RWPE2 (cell line): ENCODE measurements at regions not wholly inside any gene's neighbourhood (a gene's known extent, or its start where the extent isn't known, plus 50 kb on each side); places are given as distances from the start of the nearest gene placed in this dataset.

Source experiments
- ATAC-seq: fragments of 200-7000 bp; cut with Tn5 transposase; 3 replicates; pipeline ENCODE4 v1.9.1; 2021; ENCODE audit warnings: low read depth
- DNase-seq: peaks from one replicate; pipeline ENCODE4 v3.0.0-alpha.2; 2020; ENCODE audit warnings: low spot score
- H3K27ac ChIP-seq: fragments of 450-650 bp; 2 replicates; pipeline ENCODE4 v1.5.1; 2017; ENCODE audit warnings: mild to moderate bottlenecking; ENCODE audit not compliant: poor library complexity, severe bottlenecking
- H3K27me3 ChIP-seq: fragments of 250-450 bp; sonication (Bioruptor Pico); 2 replicates; pipeline ENCODE4 v1.5.1; 2021; ENCODE audit warnings: mild to moderate bottlenecking, moderate library complexity; ENCODE audit not compliant: insufficient read depth, poor library complexity, severe bottlenecking
- H3K36me3 ChIP-seq: fragments of 250-450 bp; sonication (Bioruptor Pico); 2 replicates; pipeline ENCODE4 v1.5.1; 2020; ENCODE audit warnings: low read depth, mild to moderate bottlenecking, moderate library complexity
- H3K4me1 ChIP-seq: fragments of 250-450 bp; sonication (Bioruptor Pico); 2 replicates; pipeline ENCODE4 v1.5.1; 2021; ENCODE audit warnings: mild to moderate bottlenecking, moderate library complexity; ENCODE audit not compliant: insufficient read depth, poor library complexity, severe bottlenecking
- H3K4me3 ChIP-seq: fragments of 250-450 bp; sonication (Bioruptor Pico); 2 replicates; pipeline ENCODE4 v1.5.1; 2021; ENCODE audit warnings: mild to moderate bottlenecking, moderate library complexity; ENCODE audit not compliant: severe bottlenecking
- H3K9me3 ChIP-seq: fragments of 250-450 bp; sonication (Bioruptor Pico); 2 replicates; pipeline ENCODE4 v1.5.1; 2021; ENCODE audit warnings: mild to moderate bottlenecking, moderate library complexity; ENCODE audit not compliant: severe bottlenecking
- TF ChIP-seq, protein P1 (sequence below): fragments of 450-650 bp; IDR thresholded peaks from one replicate; pipeline ENCODE4 v1.5.1; 2017; ENCODE audit warnings: mild to moderate bottlenecking, moderate library complexity; ENCODE audit not compliant: poor library complexity, severe bottlenecking

DNA sequence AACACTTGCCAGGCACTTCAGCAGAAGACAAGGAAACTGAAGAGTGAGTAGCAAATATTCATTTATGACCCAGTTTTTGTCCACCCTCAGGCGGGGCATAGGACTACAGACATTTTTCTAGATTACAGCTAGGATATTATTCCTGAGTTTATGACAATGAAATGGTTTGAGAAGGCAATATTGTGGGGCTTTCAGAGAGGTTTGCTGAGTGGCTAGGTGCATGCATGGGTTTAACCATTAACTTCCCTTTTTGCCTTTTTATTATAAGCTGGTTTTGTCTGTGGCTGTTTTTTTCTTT is 104.0 kb upstream of the BCAT1 start:
- Histone ChIP-seq H3K27ac (no peak overlapping the region), H3K9me3 (no peaks in the 10 kb centered on the region), H3K36me3 (no peaks in the 10 kb centered on the region), H3K4me1 (peaks cover 28% of the 10 kb centered on the region), H3K27me3 (no peaks in the 10 kb centered on the region), H3K4me3 (no peak overlapping the region)
- DNase-seq (no peak), ATAC-seq (no peak)
- TF ChIP-seq, protein P1, sequence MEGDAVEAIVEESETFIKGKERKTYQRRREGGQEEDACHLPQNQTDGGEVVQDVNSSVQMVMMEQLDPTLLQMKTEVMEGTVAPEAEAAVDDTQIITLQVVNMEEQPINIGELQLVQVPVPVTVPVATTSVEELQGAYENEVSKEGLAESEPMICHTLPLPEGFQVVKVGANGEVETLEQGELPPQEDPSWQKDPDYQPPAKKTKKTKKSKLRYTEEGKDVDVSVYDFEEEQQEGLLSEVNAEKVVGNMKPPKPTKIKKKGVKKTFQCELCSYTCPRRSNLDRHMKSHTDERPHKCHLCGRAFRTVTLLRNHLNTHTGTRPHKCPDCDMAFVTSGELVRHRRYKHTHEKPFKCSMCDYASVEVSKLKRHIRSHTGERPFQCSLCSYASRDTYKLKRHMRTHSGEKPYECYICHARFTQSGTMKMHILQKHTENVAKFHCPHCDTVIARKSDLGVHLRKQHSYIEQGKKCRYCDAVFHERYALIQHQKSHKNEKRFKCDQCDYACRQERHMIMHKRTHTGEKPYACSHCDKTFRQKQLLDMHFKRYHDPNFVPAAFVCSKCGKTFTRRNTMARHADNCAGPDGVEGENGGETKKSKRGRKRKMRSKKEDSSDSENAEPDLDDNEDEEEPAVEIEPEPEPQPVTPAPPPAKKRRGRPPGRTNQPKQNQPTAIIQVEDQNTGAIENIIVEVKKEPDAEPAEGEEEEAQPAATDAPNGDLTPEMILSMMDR = no peak

DNA sequence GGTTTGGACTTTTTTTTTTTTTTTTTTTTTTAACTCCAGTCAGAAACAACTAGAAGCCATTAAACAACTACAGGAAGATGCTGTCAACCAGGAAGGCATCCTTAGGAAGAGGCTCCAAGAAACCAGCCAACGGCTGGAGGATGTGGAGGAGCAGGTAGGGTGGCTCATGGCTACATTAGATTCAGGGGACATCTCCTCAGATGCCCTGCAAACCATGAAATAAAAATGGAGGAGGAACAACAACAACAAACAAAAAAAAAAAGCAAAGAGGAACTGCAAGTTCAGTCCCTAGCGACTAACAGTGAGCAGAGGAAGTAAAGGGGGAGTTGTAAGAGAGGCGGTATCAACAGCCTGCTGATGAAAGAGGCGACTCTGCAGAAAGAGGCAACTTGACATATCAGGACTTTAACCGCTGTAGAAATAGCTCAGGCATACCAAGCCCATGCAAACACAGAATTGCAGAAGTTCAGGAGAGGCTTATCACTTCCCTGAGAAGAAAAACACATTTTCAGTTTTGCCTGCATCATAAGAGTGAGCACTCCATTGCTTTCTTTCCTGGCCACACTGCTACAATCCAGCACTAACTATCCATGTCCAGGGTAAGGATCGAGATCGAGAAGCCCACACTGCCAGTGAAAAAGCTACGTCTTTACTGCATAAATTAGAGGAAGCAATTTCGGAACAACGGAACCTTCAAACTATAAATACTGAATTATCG is 103.5 kb upstream of the BCAT1 start:
- ATAC-seq (no peak), DNase-seq (no peak)
- Histone ChIP-seq H3K4me3 (no peak overlapping the region), H3K9me3 (no peaks in the 10 kb centered on the region), H3K4me1 (peaks cover 28% of the 10 kb centered on the region), H3K27me3 (no peaks in the 10 kb centered on the region), H3K36me3 (no peaks in the 10 kb centered on the region), H3K27ac (no peak overlapping the region)
- TF ChIP-seq, protein P1 = no peak

DNA sequence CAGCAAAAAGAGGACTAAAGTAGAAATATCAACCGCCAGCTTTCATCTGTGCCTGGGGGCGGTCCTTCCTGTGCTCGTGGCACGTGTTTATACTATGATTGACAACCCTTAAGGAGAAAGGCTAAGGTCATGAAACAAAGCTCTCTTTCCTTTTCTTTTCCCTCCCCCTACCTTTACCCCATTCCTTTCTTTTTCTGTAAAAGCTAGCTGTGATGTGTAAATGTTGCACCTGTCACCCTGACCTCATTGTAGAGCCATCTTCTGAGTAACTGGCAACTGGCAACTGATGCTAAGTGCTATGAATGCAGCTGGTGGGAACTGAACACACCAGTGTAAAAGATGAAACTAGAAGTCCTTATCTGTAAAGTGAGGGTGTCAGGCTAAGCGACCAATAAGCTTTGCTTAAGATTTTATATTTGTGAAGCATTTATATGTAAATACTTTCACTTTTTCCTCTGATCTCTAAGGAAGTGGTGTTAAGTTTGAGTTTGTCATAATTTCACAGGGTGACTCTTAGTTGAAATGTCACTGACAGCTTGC is 102.8 kb upstream of the BCAT1 start:
- Histone ChIP-seq H3K27me3 (no peaks in the 10 kb centered on the region), H3K9me3 (no peaks in the 10 kb centered on the region), H3K4me3 (no peak overlapping the region), H3K27ac (no peak overlapping the region), H3K4me1 (peaks cover 28% of the 10 kb centered on the region), H3K36me3 (no peaks in the 10 kb centered on the region)
- no peak for DNase-seq
- no peak for ATAC-seq
- TF ChIP-seq, protein P1 = no peak

DNA sequence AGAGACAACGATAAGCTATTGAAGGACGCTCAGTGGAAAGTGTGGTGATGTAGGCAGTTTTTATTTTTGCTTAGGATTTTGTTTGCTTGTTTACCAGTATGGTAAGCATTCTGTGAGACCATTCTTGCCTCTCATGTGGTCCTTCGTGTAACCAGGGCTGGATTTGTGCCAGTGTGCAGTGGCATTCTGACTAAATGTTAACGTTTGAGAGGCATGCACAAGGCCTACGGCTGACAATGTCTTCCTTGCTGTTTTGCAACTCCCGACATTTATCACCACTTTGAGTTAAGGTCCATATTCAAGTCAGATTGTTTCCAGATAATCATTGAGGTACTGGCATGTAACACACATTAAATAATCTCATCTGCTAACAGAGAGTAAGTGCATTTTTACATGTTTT is 102.3 kb upstream of the BCAT1 start:
- Histone ChIP-seq H3K27ac (no peak overlapping the region), H3K4me1 (peaks cover 25% of the 10 kb centered on the region), H3K36me3 (no peaks in the 10 kb centered on the region), H3K27me3 (no peaks in the 10 kb centered on the region), H3K4me3 (no peak overlapping the region), H3K9me3 (no peaks in the 10 kb centered on the region)
- DNase-seq (no peak), ATAC-seq (no peak)
- TF ChIP-seq, protein P1 = no peak

DNA sequence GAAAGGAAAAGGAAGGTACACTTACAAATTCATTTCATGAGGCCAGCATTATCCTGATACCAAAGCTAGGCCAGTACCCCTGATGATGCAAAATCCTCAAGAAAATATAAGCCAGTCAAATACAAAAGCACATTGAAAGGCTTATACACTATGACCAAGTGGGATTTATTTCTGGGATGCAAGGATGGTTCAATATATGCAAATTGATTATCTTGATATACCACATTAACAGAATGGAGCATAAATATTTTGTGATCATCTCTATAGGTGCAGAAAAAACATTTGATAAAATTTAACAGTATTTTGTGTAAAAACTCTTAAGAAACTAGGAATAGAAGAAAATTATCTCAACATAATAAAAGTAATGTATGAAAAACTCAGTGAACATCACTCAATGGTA is 97.0 kb upstream of the BCAT1 start:
- DNase-seq (no peak), ATAC-seq (no peak)
- TF ChIP-seq, protein P1 = no peak
- H3K9me3 ChIP-seq = no peaks in the 10 kb centered on the region
- no peaks in the 10 kb centered on the region for H3K4me1 ChIP-seq
- H3K27me3 ChIP-seq = no peaks in the 10 kb centered on the region
- no peak overlapping the region for H3K4me3 ChIP-seq
- H3K27ac ChIP-seq = no peak overlapping the region
- no peaks in the 10 kb centered on the region for H3K36me3 ChIP-seq
